Psoas muscle (tissue), 7 donors: ENCODE measurements at regions not wholly inside any gene's neighbourhood (a gene's known extent, or its start where the extent isn't known, plus 50 kb on each side); places are given as distances from the start of the nearest gene placed in this dataset.

ENCODE experiments used
- ATAC-seq, 4 donors: fragments of 200-7000 bp; cut with Tn5 transposase; one replicate each; pipeline ENCODE4 v1.9.1; 2020; ENCODE audit warnings: moderate library complexity in 3 of 4, mild to moderate bottlenecking in 2 of 4
- DNase-seq, 2 donors: peaks; one replicate each; pipeline ENCODE4 v3.0.0-alpha.2; 2020
- H3K27ac ChIP-seq: fragments of 200-600 bp; one replicate; pipeline ENCODE4 v1.8.0; 2022
- H3K27me3 ChIP-seq, 3 donors: fragments of 200-600 bp in 1 of 3; one replicate each; pipeline versions ENCODE4 v1.6.1 to v1.8.0; 2013 to 2022; ENCODE audit warnings: low read length in 2 of 3, mild to moderate bottlenecking in 2 of 3, moderate library complexity in 1 of 3; ENCODE audit not compliant: insufficient read depth in 3 of 3
- H3K36me3 ChIP-seq, 2 donors: fragments of 200-600 bp in 1 of 2; one replicate each; pipeline versions ENCODE4 v1.6.1 to v1.8.0; 2013 to 2022; ENCODE audit warnings: low read depth in 1 of 2, mild to moderate bottlenecking in 1 of 2, moderate library complexity in 1 of 2; ENCODE audit not compliant: insufficient read depth in 1 of 2
- H3K4me1 ChIP-seq: fragments of 200-600 bp; one replicate; pipeline ENCODE4 v1.8.0; 2022
- H3K4me3 ChIP-seq: fragments of 200-600 bp; one replicate; pipeline ENCODE4 v1.8.0; 2022; ENCODE audit warnings: mild to moderate bottlenecking
- H3K9me3 ChIP-seq: fragments of 200-600 bp; one replicate; pipeline ENCODE4 v1.8.0; 2022
- CTCF ChIP-seq: fragments of 200-600 bp; IDR thresholded peaks from one replicate; pipeline ENCODE4 v1.8.0; 2022; ENCODE audit warnings: antibody characterized with exemption
- WGBS, 3 donors: extraction: QIAGEN DNeasy Blood & Tissue Kit; methylation state at CpG; one replicate each; pipeline versions ENCODE4 v1.1.6 to v1.1.7; 2013; 5-methylcytosine and 5-hydroxymethylcytosine counted together
- intact Hi-C, 2 donors: fragments of 100-400 bp; cut with DNase I; formaldehyde crosslinking; loops; one replicate each; pipeline versions ENCODE4 v1.11.0 to v1.14.2; 2022
- donor health status: healthy with polysubstance abuse.
- donor health status: DM: no; HTN: no; CAD: no; lungs with moderate emphysema.
- donor health status: Bipolar disorder and iron deficiency.
- donor health status: healthy.
- donor health status: DM: yes; HTN: yes; CAD: no.
- donor health status: DM: no; HTN: no; CAD: no.
- donor health status: DM: yes; HTN: yes; CAD: no.

- Histone ChIP-seq H3K27ac (peak overlapping the region; percentile 30), H3K27me3 (peaks cover 0 to 3% (median 1%) of the 10 kb centered on the region in 3 donors), H3K9me3 (no peaks in the 10 kb centered on the region), H3K36me3 (no peaks in the 10 kb centered on the region), H3K4me1 (no peaks in the 10 kb centered on the region), H3K4me3 (peak overlapping the region; percentile 28)
- TF ChIP-seq CTCF: no peak
- DNase-seq: no peak
- ATAC-seq: peak in 1 of 4 donors; percentile 19
- intact Hi-C loops: no loop called here
- WGBS, 3 donors: 30 to 40% (median 36%) methylated on average over 5 of the region's 5 CpGs
Observed at GRCh38 chr12:108047071-108047550, 82.0 kb upstream of the WSCD2 start.

GRCh38 chr12:108048686-108049085 is 80.4 kb upstream of the WSCD2 start:
- Histone ChIP-seq H3K9me3 (no peaks in the 10 kb centered on the region), H3K27me3 (peaks cover 0 to 3% (median 1%) of the 10 kb centered on the region in 3 donors)
- 53 to 66% (median 59%) methylated on average over 5 of the region's 5 CpGs for WGBS, 3 donors

DNA sequence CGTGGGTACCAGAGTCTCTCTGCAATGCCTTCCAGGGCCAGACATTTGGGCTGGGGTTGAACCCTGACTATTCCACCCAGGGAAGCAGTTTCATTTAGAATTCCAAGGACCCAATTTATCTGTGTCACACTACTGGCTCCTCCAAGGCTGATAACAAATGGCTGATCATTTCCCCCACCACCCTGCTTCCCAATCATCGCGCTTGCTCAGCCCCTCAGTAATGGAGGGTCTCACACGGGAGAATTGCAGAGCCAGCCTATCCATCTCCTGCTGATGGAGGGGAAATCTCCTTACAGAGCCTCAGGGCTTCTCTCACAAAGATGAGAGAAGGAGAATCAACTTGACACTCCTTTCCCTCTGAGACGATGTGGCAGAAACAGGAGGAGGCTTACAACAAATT is 78.4 kb upstream of the WSCD2 start:
- Histone ChIP-seq H3K9me3 (no peaks in the 10 kb centered on the region), H3K27me3 (peaks cover 0 to 3% (median 1%) of the 10 kb centered on the region in 3 donors), H3K4me1 (no peaks in the 10 kb centered on the region), H3K36me3 (no peaks in the 10 kb centered on the region), H3K4me3 (no peak overlapping the region), H3K27ac (no peak overlapping the region)
- intact Hi-C loops: no loop called here
- TF ChIP-seq CTCF: no peak
- ATAC-seq (no peak), DNase-seq (no peak)
- 42 to 51% (median 46%) methylated on average over 5 of the region's 5 CpGs for WGBS, 3 donors

More at GRCh38 chr12:108048686-108049085, 80.4 kb upstream of the WSCD2 start:
- ATAC-seq (no peak), DNase-seq (no peak)
- Histone ChIP-seq H3K4me1 (no peaks in the 10 kb centered on the region), H3K4me3 (no peak overlapping the region), H3K27ac (no peak overlapping the region), H3K36me3 (no peaks in the 10 kb centered on the region)
- TF ChIP-seq CTCF: no peak
- intact Hi-C loops: no loop called here

DNA sequence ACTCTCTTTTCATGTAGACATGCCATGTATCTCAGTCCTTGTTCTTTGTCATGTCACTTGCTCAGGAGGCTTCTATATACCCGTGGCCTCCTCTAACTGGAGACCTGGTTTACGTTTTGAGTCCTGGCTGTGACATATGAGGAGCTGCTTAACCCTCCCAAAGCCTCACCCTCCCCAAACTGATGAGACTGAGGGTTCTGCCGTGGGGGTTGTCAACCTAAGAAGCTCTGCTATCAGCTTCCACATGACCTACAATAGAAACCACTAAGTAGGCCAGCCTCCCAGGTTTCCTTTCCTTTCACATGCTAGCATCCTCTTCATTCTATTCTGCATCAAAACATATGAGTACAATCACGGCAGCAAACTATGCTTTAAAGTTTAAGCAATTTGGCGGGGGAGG is 76.8 kb upstream of the WSCD2 start:
- Histone ChIP-seq H3K27ac (no peak overlapping the region), H3K9me3 (no peaks in the 10 kb centered on the region), H3K27me3 (no peaks in the 10 kb centered on the region), H3K4me1 (no peaks in the 10 kb centered on the region), H3K4me3 (no peak overlapping the region), H3K36me3 (no peaks in the 10 kb centered on the region)
- WGBS, 3 donors: 42 to 43% (median 43%) methylated on average over 5 of the region's 5 CpGs
- intact Hi-C loops: no loop called here
- DNase-seq (no peak), ATAC-seq (no peak)
- TF ChIP-seq CTCF: no peak

DNA sequence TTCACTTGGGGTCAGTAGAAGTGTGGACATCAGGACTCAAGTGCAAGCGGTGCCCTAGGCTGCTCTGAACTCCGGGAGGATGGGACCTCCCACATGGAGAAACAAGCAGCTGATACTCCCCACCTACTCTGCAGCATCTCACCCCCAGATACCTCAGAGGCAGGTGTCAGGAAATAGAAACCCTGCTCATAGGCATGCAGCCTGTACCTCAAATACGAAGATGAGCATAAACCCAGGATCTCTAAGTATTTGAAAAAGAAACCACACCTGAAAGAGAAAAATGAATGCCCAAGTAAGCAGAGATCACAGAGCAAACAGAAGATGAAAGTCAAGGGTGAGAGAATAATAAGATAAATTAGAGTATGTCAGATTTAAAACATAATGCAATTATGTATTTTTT is 75.6 kb upstream of the WSCD2 start:
- DNase-seq (no peak), ATAC-seq (no peak)
- Histone ChIP-seq H3K4me3 (no peak overlapping the region), H3K36me3 (no peaks in the 10 kb centered on the region), H3K4me1 (no peaks in the 10 kb centered on the region), H3K27ac (no peak overlapping the region), H3K27me3 (no peaks in the 10 kb centered on the region), H3K9me3 (no peaks in the 10 kb centered on the region)
- no peak for TF ChIP-seq CTCF
- intact Hi-C loops: no loop called here
- 67 to 72% (median 69%) methylated on average over 3 of the region's 3 CpGs for WGBS, 3 donors
